Activated naive CD8-positive, alpha-beta T cell treated with anti-CD3 and anti-CD28 coated beads, Interleukin-2, amount 50 U/mL, for 24 hours (primary cell): ENCODE measurements at regions not wholly inside any gene's neighbourhood (a gene's known extent, or its start where the extent isn't known, plus 50 kb on each side); places are given as distances from the start of the nearest gene placed in this dataset.
"Not testable (repeated sequence)": the region's sequence is repeated elsewhere in the genome, so short reads cannot be mapped to it uniquely, and the experiment has no call there.

ENCODE experiments used
- ATAC-seq: fragments of 150-1000 bp; cut with Tn5 transposase; one replicate; pipeline ENCODE4 v1.10.0; 2021
- DNase-seq: peaks from one replicate; pipeline ENCODE4 v3.0.0; 2021
- H3K27ac Mint-ChIP-seq: one replicate; pipeline ENCODE4 v1.8.0; 2021; ENCODE audit warnings: mild to moderate bottlenecking, mixed read lengths
- H3K27me3 Mint-ChIP-seq: one replicate; pipeline ENCODE4 v1.8.0; 2021; ENCODE audit warnings: mixed read lengths
- H3K36me3 Mint-ChIP-seq: one replicate; pipeline ENCODE4 v1.8.0; 2021; ENCODE audit warnings: low read depth, mixed read lengths
- H3K4me1 Mint-ChIP-seq: one replicate; pipeline ENCODE4 v1.8.0; 2021; ENCODE audit warnings: mixed read lengths
- H3K4me3 Mint-ChIP-seq: one replicate; pipeline ENCODE4 v1.8.0; 2021; ENCODE audit warnings: mild to moderate bottlenecking, moderate library complexity, mixed read lengths
- H3K9me3 Mint-ChIP-seq: one replicate; pipeline ENCODE4 v1.8.0; 2021; ENCODE audit warnings: mixed read lengths

GRCh38 chr12:129959889-129960288 lies 56.1 kb upstream of the TMEM132D start:
- no peaks in the 10 kb centered on the region for H3K36me3 Mint-ChIP-seq
- H3K4me1 Mint-ChIP-seq: no peaks in the 10 kb centered on the region
- no peak for ATAC-seq
- no peak overlapping the region for H3K27ac Mint-ChIP-seq
- no peak for DNase-seq
- H3K4me3 Mint-ChIP-seq: no peak overlapping the region
- H3K27me3 Mint-ChIP-seq: peaks cover 7% of the 10 kb centered on the region
- no peaks in the 10 kb centered on the region for H3K9me3 Mint-ChIP-seq

DNA sequence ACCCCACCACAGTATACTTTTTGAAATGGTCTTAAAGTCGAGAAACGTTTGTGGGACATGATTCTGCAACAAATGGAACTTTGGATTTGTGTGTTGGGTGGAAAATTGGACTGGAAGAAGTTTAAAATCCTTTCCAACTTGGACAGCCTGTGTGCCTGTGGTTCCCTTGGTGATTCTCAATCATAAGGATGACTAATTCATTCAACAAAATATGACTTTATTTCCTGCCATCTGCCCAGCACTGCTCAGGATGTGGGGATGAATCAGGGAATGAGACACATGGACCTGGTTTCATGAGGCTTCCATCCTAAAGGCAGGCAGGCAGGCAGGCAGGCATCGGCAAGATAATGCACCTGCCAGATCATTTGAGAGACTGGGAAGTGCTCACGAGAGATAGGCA lies 57.3 kb upstream of the TMEM132D start:
- Mint-ChIP-seq H3K27me3 (peaks cover 7% of the 10 kb centered on the region), H3K27ac (no peak overlapping the region), H3K36me3 (no peaks in the 10 kb centered on the region), H3K4me1 (no peaks in the 10 kb centered on the region), H3K4me3 (no peak overlapping the region), H3K9me3 (no peaks in the 10 kb centered on the region)
- DNase-seq (no peak), ATAC-seq (no peak)

- Mint-ChIP-seq H3K9me3 (no peaks in the 10 kb centered on the region), H3K27ac (no peak overlapping the region), H3K4me1 (no peaks in the 10 kb centered on the region), H3K27me3 (peaks cover 7% of the 10 kb centered on the region), H3K4me3 (no peak overlapping the region), H3K36me3 (no peaks in the 10 kb centered on the region)
- ATAC-seq (no peak), DNase-seq (no peak)
These were observed 58.0 kb upstream of the TMEM132D start for GRCh38 chr12:129961856-129962255.

GRCh38 chr12:129964300-129964699 lies 60.5 kb upstream of the TMEM132D start:
- no peak for ATAC-seq
- no peak overlapping the region for H3K4me3 Mint-ChIP-seq
- no peaks in the 10 kb centered on the region for H3K4me1 Mint-ChIP-seq
- peaks cover 7% of the 10 kb centered on the region for H3K27me3 Mint-ChIP-seq
- no peaks in the 10 kb centered on the region for H3K9me3 Mint-ChIP-seq
- no peak for DNase-seq
- no peak overlapping the region for H3K27ac Mint-ChIP-seq
- no peaks in the 10 kb centered on the region for H3K36me3 Mint-ChIP-seq

GRCh38 chr12:129964826-129965457 lies 61.1 kb upstream of the TMEM132D start:
- Mint-ChIP-seq H3K4me1 (no peaks in the 10 kb centered on the region), H3K27me3 (peaks cover 7% of the 10 kb centered on the region), H3K27ac (no peak overlapping the region), H3K4me3 (no peak overlapping the region), H3K9me3 (no peaks in the 10 kb centered on the region), H3K36me3 (no peaks in the 10 kb centered on the region)
- no peak for DNase-seq
- ATAC-seq: no peak

DNA sequence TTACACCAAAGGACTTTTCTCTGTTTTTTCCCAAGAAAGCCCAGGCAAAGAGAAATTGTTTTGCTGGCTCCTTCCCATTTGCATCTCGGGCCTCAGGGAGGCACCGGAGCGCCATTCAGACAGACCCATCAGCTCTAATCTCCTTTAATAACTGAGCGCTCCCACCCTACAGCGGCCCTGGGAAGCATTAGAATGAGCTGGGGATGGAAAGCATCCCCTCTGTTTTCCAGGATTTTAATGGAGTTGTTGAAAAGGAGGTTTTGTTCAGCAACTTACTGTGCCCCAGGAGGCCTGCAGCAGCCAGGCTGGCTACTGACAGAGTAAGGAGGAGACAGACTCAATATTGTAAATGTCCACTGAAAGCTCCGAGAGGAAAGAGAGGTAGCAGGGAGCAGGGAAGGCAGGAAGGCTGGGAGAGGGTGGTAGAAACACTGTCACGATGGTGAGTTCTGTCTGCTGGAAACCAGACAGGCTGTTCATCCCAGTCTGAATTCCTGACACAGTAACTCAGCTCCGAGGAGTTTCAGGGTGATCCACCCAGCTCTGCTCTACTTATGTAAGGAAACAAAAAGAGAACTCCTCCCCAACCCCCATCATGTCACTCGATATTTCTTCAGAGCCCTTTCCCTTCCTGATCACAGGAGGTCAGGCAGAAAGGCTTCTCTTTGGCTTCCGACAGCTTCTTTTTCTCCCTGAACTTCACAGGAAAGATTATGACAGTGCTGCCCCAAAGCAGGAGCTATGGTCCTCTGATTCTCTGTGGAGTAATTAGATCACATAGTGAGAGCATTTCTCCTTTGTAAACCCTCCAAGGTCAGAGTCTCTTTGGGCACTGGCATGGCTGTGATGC lies 62.5 kb upstream of the TMEM132D start:
- ATAC-seq: no peak
- no peak for DNase-seq
- no peak overlapping the region for H3K4me3 Mint-ChIP-seq
- no peaks in the 10 kb centered on the region for H3K4me1 Mint-ChIP-seq
- no peaks in the 10 kb centered on the region for H3K9me3 Mint-ChIP-seq
- no peaks in the 10 kb centered on the region for H3K36me3 Mint-ChIP-seq
- no peak overlapping the region for H3K27ac Mint-ChIP-seq
- peaks cover 7% of the 10 kb centered on the region for H3K27me3 Mint-ChIP-seq

DNA sequence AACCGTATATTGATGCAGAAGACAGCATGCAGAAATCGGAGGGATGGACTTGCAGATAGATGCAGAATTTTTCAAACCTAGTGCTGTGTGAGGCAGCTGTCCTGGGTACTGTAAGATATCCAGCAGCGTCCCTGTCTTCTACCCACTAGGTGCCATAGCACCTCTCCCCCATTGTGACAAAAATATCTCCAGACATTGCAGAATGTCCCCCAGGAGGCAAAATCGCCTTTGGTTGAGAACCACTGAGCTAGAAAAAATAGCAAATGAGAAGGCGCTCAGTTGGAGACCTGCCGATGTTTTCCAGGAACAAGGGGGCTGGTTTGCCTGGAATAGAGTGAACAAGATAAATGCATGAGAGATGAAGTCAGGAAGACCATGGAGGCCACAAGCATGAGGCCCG lies 67.9 kb upstream of the TMEM132D start:
- Mint-ChIP-seq H3K9me3 (peaks cover 5% of the 10 kb centered on the region), H3K4me1 (no peaks in the 10 kb centered on the region), H3K4me3 (no peak overlapping the region), H3K27me3 (no peaks in the 10 kb centered on the region), H3K36me3 (no peaks in the 10 kb centered on the region), H3K27ac (no peak overlapping the region)
- DNase-seq: no peak
- ATAC-seq: no peak

DNA sequence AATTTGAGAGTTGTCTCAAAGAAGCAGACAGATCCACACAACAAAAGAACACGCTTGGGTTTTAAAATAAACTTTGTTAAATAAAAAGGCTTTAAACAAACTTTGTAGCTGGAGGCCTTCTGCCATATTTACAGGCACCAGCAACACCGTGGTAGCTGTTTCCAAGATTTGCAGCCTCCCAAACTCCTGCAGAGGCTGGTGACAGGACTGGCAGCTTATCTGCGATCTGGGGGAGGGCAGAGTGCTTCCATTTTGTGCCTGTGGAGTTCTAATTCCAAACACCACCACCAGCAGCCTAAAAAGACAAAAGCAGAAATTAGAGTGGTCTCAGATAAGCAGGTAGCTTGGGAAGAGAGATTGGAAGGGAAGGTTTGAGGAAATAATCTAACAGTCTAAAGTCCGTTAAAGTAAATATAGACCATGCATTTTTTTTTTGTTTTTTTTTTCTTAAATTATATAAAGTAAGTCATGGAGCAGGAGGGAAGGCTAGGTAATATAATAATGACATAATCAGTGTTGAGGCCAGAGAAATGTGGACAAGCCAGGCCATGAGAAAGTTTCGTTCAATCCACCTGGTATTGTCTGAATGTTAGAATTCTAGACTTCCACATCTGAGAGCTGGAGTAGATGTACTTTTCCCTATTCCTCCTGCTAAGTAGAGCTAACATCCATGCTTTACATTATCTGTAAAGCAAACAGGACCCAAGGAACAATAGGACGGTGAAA lies 69.6 kb upstream of the TMEM132D start:
- Mint-ChIP-seq H3K36me3 (no peaks in the 10 kb centered on the region), H3K9me3 (peaks cover 5% of the 10 kb centered on the region), H3K27me3 (no peaks in the 10 kb centered on the region), H3K27ac (no peak overlapping the region), H3K4me1 (no peaks in the 10 kb centered on the region), H3K4me3 (no peak overlapping the region)
- DNase-seq (no peak), ATAC-seq (no peak)

- no peak overlapping the region for H3K27ac Mint-ChIP-seq
- H3K9me3 Mint-ChIP-seq: peaks cover 10% of the 10 kb centered on the region
- ATAC-seq: no peak
- no peaks in the 10 kb centered on the region for H3K4me1 Mint-ChIP-seq
- H3K27me3 Mint-ChIP-seq: no peaks in the 10 kb centered on the region
- no peak overlapping the region for H3K4me3 Mint-ChIP-seq
- no peak for DNase-seq
- no peaks in the 10 kb centered on the region for H3K36me3 Mint-ChIP-seq
These were observed 80.3 kb upstream of the TMEM132D start for GRCh38 chr12:129984106-129984505.

GRCh38 chr12:129987841-129988240 lies 84.0 kb upstream of the TMEM132D start:
- Mint-ChIP-seq H3K4me1 (no peaks in the 10 kb centered on the region), H3K36me3 (no peaks in the 10 kb centered on the region), H3K27ac (no peak overlapping the region), H3K4me3 (no peak overlapping the region), H3K9me3 (peaks cover 23% of the 10 kb centered on the region), H3K27me3 (no peaks in the 10 kb centered on the region)
- DNase-seq (no peak), ATAC-seq (no peak)

DNA sequence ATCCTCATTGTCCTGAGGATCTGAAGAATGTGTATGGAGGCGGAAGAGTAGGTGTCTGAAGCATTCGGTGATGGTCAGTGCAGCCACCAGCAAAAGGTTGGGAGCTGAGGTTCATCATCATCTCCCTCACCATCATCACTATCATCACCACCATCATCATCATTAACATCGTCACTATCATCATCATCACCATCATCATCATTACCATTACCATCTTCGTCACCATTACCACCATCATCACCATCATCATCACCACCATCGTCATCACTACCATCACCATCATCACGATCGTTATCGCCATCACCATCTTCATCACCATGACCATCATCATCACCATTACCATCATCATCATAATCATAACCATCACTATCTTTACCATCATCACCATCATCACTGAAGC lies 90.8 kb upstream of the TMEM132D start:
- Mint-ChIP-seq H3K27ac (no peak overlapping the region), H3K36me3 (no peaks in the 10 kb centered on the region), H3K4me3 (no peak overlapping the region), H3K9me3 (peaks cover 9% of the 10 kb centered on the region), H3K4me1 (no peaks in the 10 kb centered on the region), H3K27me3 (peaks cover 2% of the 10 kb centered on the region)
- no peak for ATAC-seq
- no peak for DNase-seq

GRCh38 chr12:129997239-129997638 lies 93.4 kb upstream of the TMEM132D start:
- Mint-ChIP-seq H3K27me3 (peaks cover 4% of the 10 kb centered on the region), H3K9me3 (no peaks in the 10 kb centered on the region), H3K36me3 (no peaks in the 10 kb centered on the region), H3K27ac (no peak overlapping the region), H3K4me3 (no peak overlapping the region), H3K4me1 (no peaks in the 10 kb centered on the region)
- DNase-seq (no peak), ATAC-seq (no peak)

DNA sequence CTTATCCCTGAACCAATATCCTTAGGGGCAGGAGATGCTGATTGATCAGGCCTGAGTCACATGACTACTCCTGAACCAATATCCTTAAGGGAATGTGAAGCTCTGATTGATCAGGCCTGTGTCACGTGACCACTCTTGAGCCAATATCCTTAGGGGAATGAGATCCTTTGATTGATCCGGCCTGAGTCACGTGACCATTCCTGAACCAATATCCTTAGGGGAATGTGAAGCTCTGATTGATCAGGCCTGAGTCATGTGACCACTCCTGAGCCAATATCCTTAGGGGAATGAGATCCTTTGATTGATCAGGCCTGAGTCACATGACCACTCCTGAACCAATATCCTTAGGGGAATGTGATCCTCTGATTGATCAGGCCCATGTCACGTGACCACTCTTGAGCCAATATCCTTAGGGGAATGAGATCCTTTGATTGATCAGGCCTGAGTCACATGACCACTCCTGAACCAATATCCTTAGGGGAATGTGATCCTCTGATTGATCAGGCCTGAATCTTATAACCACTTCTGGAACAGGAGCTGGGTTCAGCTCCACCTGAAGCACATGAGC lies 100.6 kb upstream of the TMEM132D start:
- H3K9me3 Mint-ChIP-seq, DNase-seq, H3K27ac Mint-ChIP-seq, H3K27me3 Mint-ChIP-seq, H3K4me1 Mint-ChIP-seq, ATAC-seq, H3K36me3 Mint-ChIP-seq, H3K4me3 Mint-ChIP-seq: not testable (repeated sequence)

DNA sequence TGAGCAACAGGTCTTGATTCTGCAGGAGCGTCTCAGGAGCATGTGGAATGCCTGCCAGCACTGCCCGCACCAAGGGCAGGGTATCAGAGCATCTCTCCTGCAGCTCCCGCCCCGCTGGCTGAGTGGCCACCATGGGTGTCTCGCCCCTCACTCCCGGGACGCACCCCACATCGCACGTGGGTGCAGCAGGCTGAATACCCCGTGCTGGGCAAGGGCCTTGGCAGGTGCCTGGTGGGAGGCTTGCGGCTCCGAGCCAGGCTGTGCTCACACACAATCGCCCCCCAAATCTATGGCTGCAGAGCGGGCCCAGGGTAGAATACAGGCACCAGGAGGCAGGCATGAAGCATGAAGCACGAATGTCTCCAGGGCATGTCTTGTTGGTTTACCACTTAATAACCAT lies 103.9 kb upstream of the TMEM132D start:
- H3K9me3 Mint-ChIP-seq: no peaks in the 10 kb centered on the region
- DNase-seq (no peak), ATAC-seq (no peak)
- no peak overlapping the region for H3K4me3 Mint-ChIP-seq
- no peaks in the 10 kb centered on the region for H3K36me3 Mint-ChIP-seq
- H3K27ac Mint-ChIP-seq: no peak overlapping the region
- H3K27me3 Mint-ChIP-seq: no peaks in the 10 kb centered on the region
- no peaks in the 10 kb centered on the region for H3K4me1 Mint-ChIP-seq

GRCh38 chr12:130008241-130008640 lies 104.4 kb upstream of the TMEM132D start:
- Mint-ChIP-seq H3K36me3 (no peaks in the 10 kb centered on the region), H3K4me1 (no peaks in the 10 kb centered on the region), H3K27ac (no peak overlapping the region), H3K4me3 (no peak overlapping the region), H3K9me3 (no peaks in the 10 kb centered on the region), H3K27me3 (no peaks in the 10 kb centered on the region)
- no peak for ATAC-seq
- DNase-seq: no peak
